22Rv1 (cell line): ENCODE measurements at regions not wholly inside any gene's neighbourhood (a gene's known extent, or its start where the extent isn't known, plus 50 kb on each side); places are given as distances from the start of the nearest gene placed in this dataset.

Experiments
- CTCF ChIP-seq: fragments of 450-650 bp; IDR thresholded peaks from 2 replicates; pipeline ENCODE4 v1.5.1; 2017; ENCODE audit warnings: mild to moderate bottlenecking
- ZFX ChIP-seq: fragments of 450-650 bp; IDR thresholded peaks from 2 replicates; pipeline ENCODE4 v1.6.1; 2017; ENCODE audit warnings: antibody characterized with exemption, borderline replicate concordance

- no peak for TF ChIP-seq CTCF
- TF ChIP-seq ZFX = no peak
Observed at GRCh38 chr6:15997586-15998388, 131.1 kb upstream of the MYLIP start.
